H1 (cell line): ENCODE measurements at regions not wholly inside any gene's neighbourhood (a gene's known extent, or its start where the extent isn't known, plus 50 kb on each side); places are given as distances from the start of the nearest gene placed in this dataset.

Source experiments
- CTCF ChIA-PET: fragments of 300-600 bp; sonication (Branson Sonifier 250); formaldehyde crosslinking; loops from one replicate; lab custom pipeline; 2021; ENCODE audit not compliant: partially characterized antibody; lab: Charles Lee
- POLR2A ChIA-PET: fragments of 300-600 bp; sonication (Branson Sonifier 250); formaldehyde crosslinking; loops from one replicate; lab custom pipeline; 2021; ENCODE audit warnings: inconsistent platforms; ENCODE audit not compliant: partially characterized antibody; lab: Charles Lee
- DNase-seq, 2 experiments: peaks; one replicate each; pipeline versions ENCODE4 v3.0.0 to v3.0.0-alpha.2; 2010 to 2022; ENCODE audit warnings: low spot score in 2 of 2, low read depth in 1 of 2, mixed read lengths in 1 of 2
- FAIRE-seq: peaks from 2 replicates; lab custom pipeline; 2011; peaks lifted over from hg19 to GRCh38; lab: Jason Lieb, UNC
- H2AFZ ChIP-seq: 2 replicates; pipeline ENCODE4 v1.8.1; 2012; ENCODE audit warnings: low read length, inconsistent platforms
- H2AK5ac ChIP-seq: 2 replicates; pipeline ENCODE4 v1.6.1; 2013; ENCODE audit warnings: low read depth, low read length
- H2BK120ac ChIP-seq: replicated peaks from 2 replicates; pipeline ENCODE3; 2013; ENCODE audit warnings: low read depth, low read length, inconsistent platforms
- H2BK12ac ChIP-seq: 2 replicates; pipeline ENCODE4 v1.6.1; 2013; ENCODE audit warnings: low read depth, low read length
- H2BK15ac ChIP-seq: 2 replicates; pipeline ENCODE4 v1.6.1; 2013; ENCODE audit warnings: low read length
- H2BK20ac ChIP-seq: 2 replicates; pipeline ENCODE4 v1.6.1; 2013; ENCODE audit warnings: low read length
- H2BK5ac ChIP-seq: 2 replicates; pipeline ENCODE4 v1.6.1; 2013; ENCODE audit warnings: low read depth, low read length
- H3K14ac ChIP-seq: 2 replicates; pipeline ENCODE4 v1.6.1; 2013; ENCODE audit warnings: inconsistent platforms; ENCODE audit not compliant: insufficient read length
- H3K18ac ChIP-seq: 2 replicates; pipeline ENCODE4 v1.6.1; 2013; ENCODE audit warnings: low read length; ENCODE audit errors: extremely low read depth
- H3K23ac ChIP-seq: 2 replicates; pipeline ENCODE4 v1.6.1; 2013; ENCODE audit warnings: inconsistent platforms; ENCODE audit not compliant: insufficient read length
- H3K23me2 ChIP-seq: 2 replicates; pipeline ENCODE4 v1.6.1; 2013; ENCODE audit warnings: low read depth, low read length
- H3K27ac ChIP-seq: 2 replicates; pipeline ENCODE4 v1.6.1; 2011; ENCODE audit warnings: low read depth, low read length, inconsistent platforms
- H3K27me3 ChIP-seq, 4 experiments: replicated peaks in 1 of 4; 1 replicate in 1 of 4; 2 replicates in 3 of 4; pipeline versions ENCODE4 v1.6.1 to v1.8.1; 2011 to 2013; ENCODE audit warnings: low read length in 3 of 4, mild to moderate bottlenecking in 3 of 4, inconsistent platforms in 2 of 4, mixed read lengths in 2 of 4, moderate library complexity in 1 of 4; ENCODE audit not compliant: control insufficient read depth in 3 of 4, insufficient read depth in 3 of 4; ENCODE audit errors: extremely low read depth in 1 of 4
- H3K36me3 ChIP-seq, 4 experiments: 2 replicates each; pipeline versions ENCODE4 v1.6.1 to v1.8.1; 2011 to 2013; ENCODE audit warnings: mild to moderate bottlenecking in 4 of 4, low read length in 3 of 4, moderate library complexity in 2 of 4, control low read depth in 1 of 4, inconsistent platforms in 1 of 4; ENCODE audit not compliant: insufficient read depth in 4 of 4, control insufficient read depth in 2 of 4
- H3K4ac ChIP-seq: replicated peaks from 2 replicates; pipeline ENCODE3; 2013; ENCODE audit warnings: low read length, low read depth, mixed read lengths, inconsistent platforms; ENCODE audit not compliant: insufficient read length
- H3K4me1 ChIP-seq, 4 experiments: replicated peaks in 1 of 4; 1 replicate in 1 of 4; 2 replicates in 3 of 4; pipeline versions ENCODE4 v1.6.1 to v1.8.1; 2011 to 2013; ENCODE audit warnings: low read length in 3 of 4, inconsistent platforms in 2 of 4, mixed read lengths in 1 of 4; ENCODE audit not compliant: insufficient read depth in 4 of 4, control insufficient read depth in 3 of 4
- H3K4me2 ChIP-seq, 2 experiments: 2 replicates each; pipeline versions ENCODE4 v1.6.1 to v1.8.1; 2011 to 2013; ENCODE audit warnings: low read depth in 2 of 2, low read length in 2 of 2, control low read depth in 1 of 2, inconsistent platforms in 1 of 2, mild to moderate bottlenecking in 1 of 2; ENCODE audit not compliant: insufficient read depth in 1 of 2
- H3K4me3 ChIP-seq, 4 experiments: fragments of 200-600, 300-600 bp in 1 of 4; sonication (generic), shearing (Covaris generic), sonication (Bioruptor Twin) in 1 of 4; 2 replicates each; pipeline versions ENCODE4 v1.5.1 to v1.8.1; 2011 to 2016; ENCODE audit warnings: low read length in 4 of 4, low read depth in 3 of 4, control low read depth in 2 of 4, inconsistent platforms in 2 of 4, mild to moderate bottlenecking in 2 of 4, mixed read lengths in 1 of 4, moderate library complexity in 1 of 4; ENCODE audit not compliant: insufficient read depth in 2 of 4; ENCODE audit errors: extremely low read depth in 1 of 4
- H3K56ac ChIP-seq: replicated peaks from 2 replicates; pipeline ENCODE3; 2013; ENCODE audit warnings: low read depth, mild to moderate bottlenecking, mixed read lengths, low read length, inconsistent platforms; ENCODE audit not compliant: insufficient read length
- H3K79me1 ChIP-seq: 2 replicates; pipeline ENCODE4 v1.6.1; 2013; ENCODE audit warnings: low read depth, low read length, control low read depth
- H3K79me2 ChIP-seq, 2 experiments: 2 replicates each; pipeline versions ENCODE4 v1.6.1 to v1.8.1; 2012 to 2013; ENCODE audit warnings: low read length in 2 of 2, mild to moderate bottlenecking in 2 of 2, inconsistent platforms in 1 of 2; ENCODE audit not compliant: insufficient read depth in 2 of 2, control insufficient read depth in 1 of 2
- H3K9ac ChIP-seq, 4 experiments: replicated peaks in 1 of 4; 1 replicate in 1 of 4; 2 replicates in 3 of 4; pipeline versions ENCODE4 v1.6.1 to v1.8.1; 2011 to 2013; ENCODE audit warnings: low read depth in 3 of 4, low read length in 3 of 4, control low read depth in 2 of 4, mild to moderate bottlenecking in 2 of 4, moderate library complexity in 2 of 4, inconsistent platforms in 1 of 4; ENCODE audit errors: extremely low read depth in 1 of 4
- H3K9me3 ChIP-seq, 2 experiments: 2 replicates each; pipeline versions ENCODE4 v1.6.1 to v1.8.1; 2012 to 2013; ENCODE audit warnings: mild to moderate bottlenecking in 2 of 2, moderate library complexity in 2 of 2, control low read depth in 1 of 2, inconsistent platforms in 1 of 2, low read depth in 1 of 2, low read length in 1 of 2, mixed read lengths in 1 of 2; ENCODE audit not compliant: insufficient read depth in 2 of 2
- H4K20me1 ChIP-seq, 2 experiments: replicated peaks in 1 of 2; 2 replicates each; pipeline versions ENCODE3 to v1.8.1; 2011 to 2013; ENCODE audit warnings: inconsistent platforms in 2 of 2, low read length in 2 of 2, mild to moderate bottlenecking in 1 of 2; ENCODE audit not compliant: insufficient read depth in 2 of 2, control insufficient read depth in 1 of 2
- H4K5ac ChIP-seq: 2 replicates; pipeline ENCODE4 v1.6.1; 2013; ENCODE audit warnings: low read length, low read depth, mixed read lengths, inconsistent platforms; ENCODE audit not compliant: insufficient read length
- H4K8ac ChIP-seq: 2 replicates; pipeline ENCODE4 v1.8.0; 2013; ENCODE audit warnings: mild to moderate bottlenecking, moderate library complexity, low read length, inconsistent platforms; ENCODE audit not compliant: insufficient read depth; ENCODE audit errors: extremely low read depth
- H4K91ac ChIP-seq: replicated peaks from 2 replicates; pipeline ENCODE3; 2013; ENCODE audit warnings: low read length, mixed read lengths, inconsistent platforms; ENCODE audit not compliant: insufficient read length
- CHD1 ChIP-seq: IDR thresholded peaks from 2 replicates; pipeline ENCODE4 v1.6.1; 2012; ENCODE audit warnings: low read depth, low read length, improper control_type of control experiment
- GTF2F1 ChIP-seq: IDR thresholded peaks from 2 replicates; pipeline ENCODE4 v1.6.1; 2012; ENCODE audit warnings: low read depth, low read length, improper control_type of control experiment, borderline replicate concordance
- RFX5 ChIP-seq: IDR thresholded peaks from 2 replicates; pipeline ENCODE4 v1.6.1; 2011; ENCODE audit warnings: low read depth, low read length, improper control_type of control experiment, borderline replicate concordance
- SP4 ChIP-seq: IDR thresholded peaks from 2 replicates; pipeline ENCODE4 v1.6.1; 2012; ENCODE audit warnings: low read length, inconsistent platforms
- USF2 ChIP-seq: IDR thresholded peaks from 2 replicates; pipeline ENCODE4 v1.6.1; 2011; ENCODE audit warnings: low read length, improper control_type of control experiment
- WGBS, 2 experiments: shearing (Covaris generic) in 1 of 2; methylation state at CpG; one replicate each; pipeline versions ENCODE4 v1.1.6 to v1.1.7; 2013 to 2015; ENCODE audit warnings: low lambda C conversion rate in 2 of 2, mixed read lengths in 2 of 2, inconsistent platforms in 1 of 2, low coverage in 1 of 2, missing lambda C conversion rate in 1 of 2; ENCODE audit not compliant: insufficient replicate concordance in 2 of 2, insufficient coverage in 1 of 2, insufficient read length in 1 of 2; ENCODE audit errors: extremely low coverage in 1 of 2, missing lambda C conversion rate in 1 of 2; 5-methylcytosine and 5-hydroxymethylcytosine counted together

- no peak overlapping the region for H3K56ac ChIP-seq
- no peak overlapping the region for H2AFZ ChIP-seq
- no peaks in the 10 kb centered on the region for H3K9me3 ChIP-seq
- H3K14ac ChIP-seq, result no peak overlapping the region
- H3K4ac ChIP-seq, result no peak overlapping the region
- H4K91ac ChIP-seq, result no peak overlapping the region
- CTCF ChIA-PET, result interaction anchor here (0.9 to 1.1 kb wide), 3 partner anchors 16 to 500 kb away, joined by 3 read pairs; no protein-coding TSS in a partner anchor
- no peak overlapping the region for H2BK12ac ChIP-seq
- H4K5ac ChIP-seq, result no peak overlapping the region
- no peaks in the 10 kb centered on the region for H3K4me1 ChIP-seq
- no peaks in the 10 kb centered on the region for H4K20me1 ChIP-seq
- H2AK5ac ChIP-seq, result no peak overlapping the region
- no peak overlapping the region for H4K8ac ChIP-seq
- H2BK20ac ChIP-seq, result no peak overlapping the region
- no peak overlapping the region for H3K9ac ChIP-seq
- no peak overlapping the region for H3K18ac ChIP-seq
- H3K79me2 ChIP-seq, result no peaks in the 10 kb centered on the region
- H2BK5ac ChIP-seq, result no peak overlapping the region
- no peak overlapping the region for H2BK15ac ChIP-seq
- H3K36me3 ChIP-seq, result no peaks in the 10 kb centered on the region; a peak in 1 of 8 replicates
- H3K27ac ChIP-seq, result no peak overlapping the region
- no peaks in the 10 kb centered on the region for H3K23me2 ChIP-seq
- FAIRE-seq (no peak), DNase-seq (no peak)
- POLR2A ChIA-PET, result no interaction called here
- H3K27me3 ChIP-seq, result no peaks in the 10 kb centered on the region
- H2BK120ac ChIP-seq, result no peak overlapping the region
- 87% methylated on average over 4 of the region's 4 CpGs; no CpG with 5 or more reads in 1 of the 2 experiments for WGBS, 2 experiments
- no peak overlapping the region for H3K23ac ChIP-seq
- no peak overlapping the region for H3K4me3 ChIP-seq
- H3K79me1 ChIP-seq, result no peaks in the 10 kb centered on the region
- no peak overlapping the region for H3K4me2 ChIP-seq
- TF ChIP-seq SP4 (no peak), CHD1 (no peak), USF2 (no peak), GTF2F1 (no peak), RFX5 (no peak)
Observed at GRCh38 chr12:91882910-91883309, 262.7 kb downstream of the BTG1 start.
